ENCODE measurements at regions not wholly inside any gene's neighbourhood (a gene's known extent, or its start where the extent isn't known, plus 50 kb on each side); places are given as distances from the start of the nearest gene placed in this dataset.
A peak's percentile ranks its signal among the peaks of the same experiment; 100 is the strongest.

GRCh38 chr1:238787471-238787870 lies 598.9 kb upstream of the CHRM3 start:
- TF ChIP-seq CTCF (IDR thresholded peaks at IDR 0.05; ENCODE audit: low read length, missing control alignments) = no peak
- no peak overlapping the region for H3K4me3 ChIP-seq (replicated peaks; ENCODE audit: low read depth, low read length)
- no peak for DNase-seq (ENCODE audit: low read depth)

- no peak overlapping the region for H3K4me3 ChIP-seq (replicated peaks; ENCODE audit: low read depth, low read length)
- no peak for DNase-seq (ENCODE audit: low read depth)
- TF ChIP-seq CTCF (IDR thresholded peaks at IDR 0.05; ENCODE audit: low read length, missing control alignments) = no peak
These were observed 602.7 kb upstream of the CHRM3 start for GRCh38 chr1:238783633-238784032.

GRCh38 chr1:238779716-238780115 lies 606.7 kb upstream of the CHRM3 start:
- no peak for TF ChIP-seq CTCF (IDR thresholded peaks at IDR 0.05; ENCODE audit: low read length, missing control alignments)
- no peak overlapping the region for H3K4me3 ChIP-seq (replicated peaks; ENCODE audit: low read depth, low read length)
- DNase-seq (ENCODE audit: low read depth) = no peak

- TF ChIP-seq CTCF (IDR thresholded peaks at IDR 0.05; ENCODE audit: low read length, missing control alignments) = no peak
- no peak overlapping the region for H3K4me3 ChIP-seq (replicated peaks; ENCODE audit: low read depth, low read length)
- DNase-seq (ENCODE audit: low read depth) = no peak
These were observed 608.3 kb upstream of the CHRM3 start for GRCh38 chr1:238778113-238778512.

- TF ChIP-seq CTCF (IDR thresholded peaks at IDR 0.05; ENCODE audit: low read length, missing control alignments) = no peak
- peak; percentile 12 for DNase-seq (ENCODE audit: low read depth)
- H3K4me3 ChIP-seq (replicated peaks; ENCODE audit: low read depth, low read length) = no peak overlapping the region
These were observed 608.8 kb upstream of the CHRM3 start for GRCh38 chr1:238777551-238777950.

GRCh38 chr1:238776126-238776525 lies 610.2 kb upstream of the CHRM3 start:
- TF ChIP-seq CTCF (IDR thresholded peaks at IDR 0.05; ENCODE audit: low read length, missing control alignments) = no peak
- no peak for DNase-seq (ENCODE audit: low read depth)
- no peak overlapping the region for H3K4me3 ChIP-seq (replicated peaks; ENCODE audit: low read depth, low read length)

- no peak for TF ChIP-seq CTCF (IDR thresholded peaks at IDR 0.05; ENCODE audit: low read length, missing control alignments)
- no peak overlapping the region for H3K4me3 ChIP-seq (replicated peaks; ENCODE audit: low read depth, low read length)
- no peak for DNase-seq (ENCODE audit: low read depth)
These were observed 614.0 kb upstream of the CHRM3 start for GRCh38 chr1:238772322-238772721.

All from fibroblast of pulmonary artery (primary cell).